Spleen (tissue), 11 donors: ENCODE measurements at regions not wholly inside any gene's neighbourhood (a gene's known extent, or its start where the extent isn't known, plus 50 kb on each side); places are given as distances from the start of the nearest gene placed in this dataset.

Source experiments
- DNase-seq: peaks from one replicate; pipeline ENCODE4 v3.0.0-alpha.2; 2020
- H3K27ac ChIP-seq, 8 donors: fragments of 200-600 bp; sonication (generic) in 7 of 8; 1 replicate in 4 of 8; 2 replicates in 4 of 8; pipeline versions ENCODE4 v1.5.0 to v1.8.0; 2016 to 2021; ENCODE audit warnings: inconsistent platforms in 4 of 8, mild to moderate bottlenecking in 4 of 8, moderate library complexity in 1 of 8
- H3K27me3 ChIP-seq, 7 donors: fragments of 200-600 bp; sonication (generic) in 6 of 7; replicated peaks in 1 of 7; 1 replicate in 4 of 7; 2 replicates in 3 of 7; pipeline versions ENCODE4 v1.5.0 to v1.8.0; 2016 to 2021; ENCODE audit warnings: inconsistent platforms in 3 of 7, mild to moderate bottlenecking in 1 of 7
- H3K36me3 ChIP-seq, 6 donors: fragments of 200-600 bp; sonication (generic) in 5 of 6; 1 replicate in 4 of 6; 2 replicates in 2 of 6; pipeline versions ENCODE4 v1.5.0 to v1.8.0; 2016 to 2021; ENCODE audit warnings: inconsistent platforms in 2 of 6
- H3K4me1 ChIP-seq, 6 donors: fragments of 200-600 bp; sonication (generic) in 5 of 6; 1 replicate in 3 of 6; 2 replicates in 3 of 6; pipeline versions ENCODE4 v1.5.0 to v1.8.0; 2016 to 2021; ENCODE audit warnings: inconsistent platforms in 3 of 6
- H3K4me3 ChIP-seq, 8 donors: fragments of 200-600 bp; sonication (generic) in 7 of 8; 1 replicate in 4 of 8; 2 replicates in 4 of 8; pipeline versions ENCODE4 v1.5.0 to v1.8.0; 2016 to 2021; ENCODE audit warnings: inconsistent platforms in 4 of 8, mild to moderate bottlenecking in 4 of 8, moderate library complexity in 2 of 8
- H3K9me3 ChIP-seq, 8 donors: fragments of 200-600 bp; sonication (generic) in 7 of 8; 1 replicate in 4 of 8; 2 replicates in 4 of 8; pipeline versions ENCODE4 v1.5.0 to v1.8.0; 2016 to 2021; ENCODE audit warnings: inconsistent platforms in 4 of 8
- CTCF ChIP-seq, 11 experiments: fragments of 200-600 bp in 7 of 11; fragments of 450-650 bp in 4 of 11; sonication (generic) in 4 of 11; IDR thresholded peaks in 8 of 11; conservative IDR thresholded peaks in 3 of 11; 1 replicate in 7 of 11; 2 replicates in 4 of 11; pipeline versions ENCODE4 v1.4.0 to v1.8.0; 2016 to 2021; ENCODE audit warnings: antibody characterized with exemption in 11 of 11, inconsistent platforms in 4 of 11, mild to moderate bottlenecking in 1 of 11
- POLR2A ChIP-seq, 3 donors: fragments of 450-650 bp; IDR thresholded peaks; one replicate each; pipeline ENCODE4 v1.5.1; 2017; ENCODE audit warnings: antibody characterized with exemption in 3 of 3, mild to moderate bottlenecking in 1 of 3
- POLR2AphosphoS5 ChIP-seq, 3 donors: sonication (generic); formaldehyde crosslinking; IDR thresholded peaks; one replicate each; pipeline ENCODE4 v1.5.1; 2017; ENCODE audit warnings: antibody characterized with exemption in 3 of 3
- WGBS, 5 donors: extraction: QIAGEN DNeasy Blood & Tissue Kit in 3 of 5; methylation state at CpG; one replicate each; pipeline versions ENCODE4 v1.1.5 to v1.1.7; 2013 to 2018; 5-methylcytosine and 5-hydroxymethylcytosine counted together
- intact Hi-C: fragments of 100-400 bp; cut with DNase I; formaldehyde crosslinking; loops from one replicate; pipeline ENCODE4 v1.15.0; 2023; ENCODE audit warnings: low total_unique reads
- donor health status: healthy with polysubstance abuse.
- donor health status: DM: no; HTN: no; CAD: no; lungs with moderate emphysema.
- donor health status: DM: no; HTN: no; CAD: no.
- donor health status: Bipolar disorder and iron deficiency.
- donor health status: healthy.
- donor health status: DM: no; HTN: no; CAD: no.
- donor health status: DM: yes; HTN: yes; CAD: no.

GRCh38 chr2:204030322-204030721 is 93.8 kb downstream of the ICOS start:
- Histone ChIP-seq H3K27me3 (no peaks in the 10 kb centered on the region), H3K27ac (no peak overlapping the region), H3K9me3 (no peaks in the 10 kb centered on the region), H3K4me1 (peaks cover 0 to 7% (median 0%) of the 10 kb centered on the region in 6 donors), H3K36me3 (no peaks in the 10 kb centered on the region), H3K4me3 (no peak overlapping the region)
- TF ChIP-seq CTCF (IDR thresholded peaks at IDR 0.05 in 8 of 11, conservative IDR thresholded peaks at IDR 0.05 in 3 of 11) (no peak), POLR2A (IDR thresholded peaks at IDR 0.05) (no peak), POLR2AphosphoS5 (IDR thresholded peaks at IDR 0.05) (no peak)
- intact Hi-C loops, result no loop called here
- WGBS, 5 donors, result 64 to 84% (median 77%) methylated on average over 2 of the region's 2 CpGs
- no peak for DNase-seq

GRCh38 chr2:204031056-204031455 is 94.5 kb downstream of the ICOS start:
- intact Hi-C loops, result no loop called here
- Histone ChIP-seq H3K27ac (no peak overlapping the region), H3K36me3 (no peaks in the 10 kb centered on the region), H3K27me3 (no peaks in the 10 kb centered on the region), H3K9me3 (no peaks in the 10 kb centered on the region), H3K4me1 (peaks cover 0 to 7% (median 0%) of the 10 kb centered on the region in 6 donors), H3K4me3 (no peak overlapping the region)
- no peak for TF ChIP-seq CTCF (IDR thresholded peaks at IDR 0.05 in 8 of 11, conservative IDR thresholded peaks at IDR 0.05 in 3 of 11)
- no peak for TF ChIP-seq POLR2AphosphoS5 (IDR thresholded peaks at IDR 0.05)
- no peak for TF ChIP-seq POLR2A (IDR thresholded peaks at IDR 0.05)
- WGBS, 5 donors, result 65 to 79% (median 76%) methylated on average over 4 of the region's 4 CpGs
- DNase-seq, result no peak

- intact Hi-C loops, result no loop called here
- no peak for TF ChIP-seq POLR2AphosphoS5 (IDR thresholded peaks at IDR 0.05)
- TF ChIP-seq CTCF (IDR thresholded peaks at IDR 0.05 in 8 of 11, conservative IDR thresholded peaks at IDR 0.05 in 3 of 11), result no peak
- no peak for TF ChIP-seq POLR2A (IDR thresholded peaks at IDR 0.05)
- Histone ChIP-seq H3K9me3 (no peaks in the 10 kb centered on the region), H3K4me1 (no peaks in the 10 kb centered on the region), H3K27ac (no peak overlapping the region), H3K4me3 (no peak overlapping the region), H3K27me3 (no peaks in the 10 kb centered on the region), H3K36me3 (no peaks in the 10 kb centered on the region)
- WGBS, 5 donors, result 94 to 100% (median 94%) methylated on average over 1 of the region's 1 CpG
- DNase-seq, result no peak
Observed at GRCh38 chr2:204032301-204032700, 95.7 kb downstream of the ICOS start.

GRCh38 chr2:204033611-204034495 is 97.3 kb downstream of the ICOS start:
- Histone ChIP-seq H3K27me3 (no peaks in the 10 kb centered on the region), H3K27ac (no peak overlapping the region), H3K9me3 (no peaks in the 10 kb centered on the region), H3K4me1 (no peaks in the 10 kb centered on the region), H3K4me3 (no peak overlapping the region), H3K36me3 (no peaks in the 10 kb centered on the region)
- intact Hi-C loops, result no loop called here
- no peak for DNase-seq
- no peak for TF ChIP-seq POLR2A (IDR thresholded peaks at IDR 0.05)
- no peak for TF ChIP-seq POLR2AphosphoS5 (IDR thresholded peaks at IDR 0.05)
- TF ChIP-seq CTCF (IDR thresholded peaks at IDR 0.05 in 8 of 11, conservative IDR thresholded peaks at IDR 0.05 in 3 of 11), result no peak
- WGBS, 5 donors, result 71 to 81% (median 75%) methylated on average over 8 of the region's 8 CpGs
